ENCODE measurements at regions not wholly inside any gene's neighbourhood (a gene's known extent, or its start where the extent isn't known, plus 50 kb on each side); places are given as distances from the start of the nearest gene placed in this dataset.

DNA sequence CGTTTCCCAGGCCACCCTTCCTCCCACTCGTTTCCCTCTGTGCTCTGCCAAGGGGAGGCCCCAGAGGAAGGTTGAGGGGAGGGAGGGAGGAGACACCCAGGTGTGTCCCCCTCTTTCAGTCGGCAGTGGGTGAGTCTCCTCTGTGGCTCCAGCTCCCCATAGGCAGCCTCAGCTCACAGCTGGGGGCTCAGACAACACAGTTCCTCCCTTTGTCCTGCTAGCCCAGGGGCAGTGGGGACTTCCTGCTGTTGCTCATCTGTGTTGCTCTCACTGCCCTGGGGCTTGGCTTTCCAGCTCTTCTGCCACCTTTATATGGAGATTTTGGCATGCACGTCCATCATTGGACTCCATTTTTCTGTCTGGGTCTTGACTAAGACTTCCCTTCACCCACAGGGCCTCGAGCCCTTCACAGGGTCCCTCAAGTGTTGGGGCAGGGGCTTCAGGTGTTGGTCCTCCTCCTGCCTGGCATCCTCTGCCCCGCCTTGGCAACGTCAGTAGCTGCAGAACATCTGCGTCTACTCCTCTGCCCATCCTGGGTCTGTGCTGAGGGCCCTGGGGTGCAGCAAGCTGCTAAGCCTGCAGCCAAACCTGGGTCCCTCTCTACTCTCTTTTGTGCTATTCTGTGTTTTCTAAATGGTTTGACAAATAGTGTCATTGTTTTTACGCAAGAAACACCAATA lies 190.6 kb upstream of the PMEPA1 start:
- TF ChIP-seq, protein P1, sequence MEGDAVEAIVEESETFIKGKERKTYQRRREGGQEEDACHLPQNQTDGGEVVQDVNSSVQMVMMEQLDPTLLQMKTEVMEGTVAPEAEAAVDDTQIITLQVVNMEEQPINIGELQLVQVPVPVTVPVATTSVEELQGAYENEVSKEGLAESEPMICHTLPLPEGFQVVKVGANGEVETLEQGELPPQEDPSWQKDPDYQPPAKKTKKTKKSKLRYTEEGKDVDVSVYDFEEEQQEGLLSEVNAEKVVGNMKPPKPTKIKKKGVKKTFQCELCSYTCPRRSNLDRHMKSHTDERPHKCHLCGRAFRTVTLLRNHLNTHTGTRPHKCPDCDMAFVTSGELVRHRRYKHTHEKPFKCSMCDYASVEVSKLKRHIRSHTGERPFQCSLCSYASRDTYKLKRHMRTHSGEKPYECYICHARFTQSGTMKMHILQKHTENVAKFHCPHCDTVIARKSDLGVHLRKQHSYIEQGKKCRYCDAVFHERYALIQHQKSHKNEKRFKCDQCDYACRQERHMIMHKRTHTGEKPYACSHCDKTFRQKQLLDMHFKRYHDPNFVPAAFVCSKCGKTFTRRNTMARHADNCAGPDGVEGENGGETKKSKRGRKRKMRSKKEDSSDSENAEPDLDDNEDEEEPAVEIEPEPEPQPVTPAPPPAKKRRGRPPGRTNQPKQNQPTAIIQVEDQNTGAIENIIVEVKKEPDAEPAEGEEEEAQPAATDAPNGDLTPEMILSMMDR (IDR thresholded peaks at IDR 0.05; ENCODE audit: insufficient read depth, low read depth, low read length) = no peak
- no peak overlapping the region for H3K4me3 ChIP-seq (ENCODE audit: low read depth, low read length)
- no peak for DNase-seq (ENCODE audit: low read depth)

DNA sequence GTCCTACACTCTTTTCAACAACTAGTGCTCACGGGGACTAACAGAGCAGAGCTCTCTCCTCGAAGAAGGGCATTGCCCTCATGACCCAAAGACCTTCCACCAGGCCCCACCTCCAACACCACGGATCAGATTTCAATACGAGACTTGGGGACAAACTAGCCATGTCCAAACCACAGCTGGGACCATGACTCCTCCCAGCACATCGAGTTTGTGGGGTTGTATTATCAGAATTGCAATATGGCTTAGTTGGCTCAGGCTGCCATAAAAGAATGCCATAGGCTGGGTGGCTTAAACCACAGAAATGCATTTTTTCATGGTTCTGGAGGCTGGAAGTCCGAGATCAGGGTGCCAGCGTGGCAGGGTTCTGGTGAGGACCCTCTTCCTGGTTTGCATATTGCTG lies 189.7 kb upstream of the PMEPA1 start:
- TF ChIP-seq, protein P1 (IDR thresholded peaks at IDR 0.05; ENCODE audit: insufficient read depth, low read depth, low read length) = no peak
- no peak for DNase-seq (ENCODE audit: low read depth)
- H3K4me3 ChIP-seq (ENCODE audit: low read depth, low read length) = no peak overlapping the region

DNA sequence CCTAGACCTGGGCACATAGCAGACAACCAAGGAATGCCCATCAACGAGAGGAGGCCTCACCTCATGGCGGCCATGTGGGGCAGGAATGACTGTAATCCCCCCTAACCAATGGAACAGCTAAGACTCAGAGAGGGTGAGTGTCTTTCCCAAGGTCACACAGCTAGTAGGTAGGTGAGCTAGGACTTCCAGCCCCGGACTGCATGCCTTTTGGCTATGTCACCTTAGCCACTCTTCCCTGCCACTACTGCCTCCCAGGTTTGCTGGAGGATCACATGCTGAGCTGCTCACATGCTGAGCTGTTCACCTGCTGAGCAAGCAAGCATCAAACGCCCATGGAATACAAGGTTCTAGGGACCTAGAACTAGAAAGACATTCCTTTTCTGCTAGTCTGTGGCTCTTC lies 188.5 kb upstream of the PMEPA1 start:
- no peak for DNase-seq (ENCODE audit: low read depth)
- TF ChIP-seq, protein P1 (IDR thresholded peaks at IDR 0.05; ENCODE audit: insufficient read depth, low read depth, low read length) = no peak
- H3K4me3 ChIP-seq (ENCODE audit: low read depth, low read length) = no peak overlapping the region

DNA sequence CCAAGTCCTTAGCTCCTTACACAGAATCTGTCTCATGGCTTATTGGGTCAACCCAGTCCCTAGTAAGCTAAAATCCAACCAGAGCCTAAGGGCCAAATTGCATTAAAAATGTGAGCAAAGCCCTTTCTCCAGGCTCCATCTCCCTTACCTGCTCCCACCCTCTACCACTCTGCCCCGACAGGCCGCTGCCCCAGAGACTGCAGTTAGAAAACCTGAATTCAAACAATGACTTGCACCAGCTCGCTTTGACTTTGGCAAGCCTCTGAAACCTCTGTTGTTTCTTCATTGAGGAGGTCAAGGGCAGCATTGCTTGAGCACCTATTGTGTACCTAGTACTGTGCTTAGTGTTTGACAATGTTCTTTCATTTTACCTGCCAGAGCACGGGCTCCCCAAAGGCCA lies 188.1 kb upstream of the PMEPA1 start:
- TF ChIP-seq, protein P1 (IDR thresholded peaks at IDR 0.05; ENCODE audit: insufficient read depth, low read depth, low read length) = no peak
- H3K4me3 ChIP-seq (ENCODE audit: low read depth, low read length) = no peak overlapping the region
- DNase-seq (ENCODE audit: low read depth) = no peak

DNA sequence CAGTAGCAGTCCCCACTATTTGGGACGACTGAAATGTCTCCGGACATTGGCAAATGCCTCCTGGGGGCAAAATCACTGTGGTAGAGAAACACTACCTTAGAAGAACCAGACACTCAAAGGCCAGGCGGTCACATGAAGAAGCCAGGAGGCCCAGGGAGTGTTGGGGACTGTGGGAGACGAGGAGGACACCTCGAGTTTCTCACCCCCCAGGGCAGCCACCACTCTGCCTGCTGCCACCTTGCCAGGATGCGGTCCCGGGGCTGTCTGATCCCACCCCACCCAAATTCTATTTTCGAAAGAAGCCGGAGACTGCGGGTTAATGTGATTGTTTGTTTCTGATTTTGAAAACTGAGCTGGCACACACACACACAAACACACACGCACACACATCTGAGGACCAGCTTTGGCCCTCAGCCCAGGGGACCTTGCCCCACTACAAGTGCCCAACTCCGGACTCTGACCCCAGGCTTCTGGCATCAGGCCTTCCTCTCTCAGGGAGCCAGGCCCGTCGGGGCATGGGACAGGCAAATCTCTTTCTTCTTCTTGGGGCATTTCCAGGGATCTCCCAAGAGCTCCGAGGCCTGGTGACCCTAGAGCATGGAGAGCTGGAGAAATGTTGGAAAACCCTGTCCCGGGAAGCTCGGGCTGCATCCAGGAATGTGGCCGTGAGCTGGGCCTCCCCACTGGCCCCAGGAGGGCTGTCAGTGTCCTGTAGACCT lies 187.5 kb upstream of the PMEPA1 start:
- DNase-seq (ENCODE audit: low read depth) = no peak
- TF ChIP-seq, protein P1 (IDR thresholded peaks at IDR 0.05; ENCODE audit: insufficient read depth, low read depth, low read length) = no peak
- H3K4me3 ChIP-seq (ENCODE audit: low read depth, low read length) = no peak overlapping the region

DNA sequence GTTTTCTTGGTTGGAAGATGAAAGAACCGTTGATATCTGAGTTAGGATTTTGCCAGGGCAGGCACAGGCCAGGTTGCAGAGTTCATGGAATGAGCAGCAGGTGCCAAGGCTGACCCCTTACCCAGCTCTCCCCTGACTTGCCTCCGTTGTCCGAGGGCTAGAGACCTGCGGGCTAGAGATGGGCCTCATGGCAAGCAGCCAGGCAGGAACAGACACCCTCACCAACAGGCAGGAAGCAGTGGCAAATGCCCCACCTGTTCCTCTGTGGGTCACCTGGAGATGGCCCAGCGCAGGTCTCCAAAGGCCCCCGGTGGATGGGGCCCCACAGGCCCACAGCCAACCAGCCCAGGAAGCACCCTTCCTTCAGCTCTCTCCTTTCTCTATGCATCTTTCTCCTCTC lies 186.7 kb upstream of the PMEPA1 start:
- TF ChIP-seq, protein P1 (IDR thresholded peaks at IDR 0.05; ENCODE audit: insufficient read depth, low read depth, low read length) = no peak
- no peak overlapping the region for H3K4me3 ChIP-seq (ENCODE audit: low read depth, low read length)
- no peak for DNase-seq (ENCODE audit: low read depth)
